Activated CD8-positive, alpha-beta memory T cell treated with anti-CD3 and anti-CD28 coated beads, Interleukin-2, amount 50 U/mL, for 24 hours (primary cell): ENCODE measurements at regions not wholly inside any gene's neighbourhood (a gene's known extent, or its start where the extent isn't known, plus 50 kb on each side); places are given as distances from the start of the nearest gene placed in this dataset.

Source experiments
- DNase-seq: peaks from one replicate; pipeline ENCODE4 v3.0.0-alpha.2; 2020; ENCODE audit errors: extremely low read depth

DNA sequence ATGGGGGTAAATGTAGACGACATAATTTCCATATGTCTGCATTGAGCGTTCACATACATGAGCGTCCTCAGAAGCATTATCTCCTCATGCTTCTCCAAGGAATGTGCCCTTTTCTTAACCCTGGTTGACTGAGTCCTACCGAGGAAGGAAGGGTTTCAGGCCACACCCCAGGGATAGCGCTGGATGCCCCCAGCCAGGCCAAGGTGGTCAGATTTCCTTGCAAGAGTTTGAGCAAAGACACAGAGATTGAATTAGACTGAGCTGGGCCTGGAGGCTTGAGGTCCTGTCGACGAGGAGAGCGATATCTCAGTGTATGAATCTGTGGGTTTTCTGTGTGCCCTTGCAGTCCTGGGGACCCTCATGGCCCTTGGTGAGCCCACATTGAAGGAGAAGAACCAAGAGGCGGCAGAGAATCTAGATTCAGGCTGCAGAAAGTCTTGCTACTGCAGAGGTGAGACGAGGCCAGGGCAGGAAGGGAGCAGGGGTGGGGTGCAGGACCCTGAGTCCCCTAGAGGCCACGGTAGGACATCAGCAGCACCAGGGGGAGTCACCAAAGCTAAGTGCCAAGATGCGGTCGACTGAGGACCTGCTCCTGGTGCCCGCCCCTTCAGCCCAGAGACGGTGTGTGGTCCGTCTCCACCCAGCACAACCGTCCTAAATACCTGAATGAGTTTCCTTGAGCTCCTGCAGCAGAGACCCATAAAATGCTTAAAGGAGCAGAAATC is 94.7 kb upstream of the DIO3 start:
- DNase-seq = no peak

DNA sequence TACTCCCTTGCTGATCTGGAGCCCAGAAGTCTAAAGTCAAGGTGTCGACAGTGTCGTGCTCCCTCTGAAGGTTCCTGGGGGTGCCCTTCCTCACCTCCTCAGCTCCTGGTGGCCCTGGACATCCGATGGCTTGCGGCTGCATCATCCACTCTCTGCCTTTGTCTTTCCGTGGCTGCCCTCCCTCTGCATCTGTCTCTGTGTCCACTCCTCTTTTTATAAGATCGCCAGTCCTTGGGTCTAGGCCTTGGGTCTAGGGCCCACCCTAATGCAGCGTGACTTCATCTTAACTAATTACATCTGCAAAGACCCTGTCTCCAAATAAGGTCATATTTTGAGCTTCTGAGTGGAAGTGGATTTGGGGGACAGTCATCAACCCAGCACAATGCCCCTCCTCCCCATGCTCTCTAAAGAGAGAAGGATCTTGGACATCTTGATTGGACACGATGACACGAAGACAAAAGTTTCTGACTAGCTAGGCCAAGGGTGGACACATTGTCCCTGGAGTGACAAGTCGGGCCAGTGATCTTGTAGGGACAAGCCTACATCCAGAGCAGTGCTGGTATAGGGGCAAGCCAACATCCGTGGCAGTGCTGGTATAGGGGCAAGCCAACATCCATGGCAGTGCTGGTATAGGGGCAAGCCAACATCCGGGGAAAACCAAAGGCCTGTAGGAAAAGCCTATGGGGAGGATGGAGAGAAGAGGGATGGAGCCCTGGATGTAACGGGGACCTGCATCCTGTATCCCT is 93.9 kb upstream of the DIO3 start:
- DNase-seq = no peak

DNA sequence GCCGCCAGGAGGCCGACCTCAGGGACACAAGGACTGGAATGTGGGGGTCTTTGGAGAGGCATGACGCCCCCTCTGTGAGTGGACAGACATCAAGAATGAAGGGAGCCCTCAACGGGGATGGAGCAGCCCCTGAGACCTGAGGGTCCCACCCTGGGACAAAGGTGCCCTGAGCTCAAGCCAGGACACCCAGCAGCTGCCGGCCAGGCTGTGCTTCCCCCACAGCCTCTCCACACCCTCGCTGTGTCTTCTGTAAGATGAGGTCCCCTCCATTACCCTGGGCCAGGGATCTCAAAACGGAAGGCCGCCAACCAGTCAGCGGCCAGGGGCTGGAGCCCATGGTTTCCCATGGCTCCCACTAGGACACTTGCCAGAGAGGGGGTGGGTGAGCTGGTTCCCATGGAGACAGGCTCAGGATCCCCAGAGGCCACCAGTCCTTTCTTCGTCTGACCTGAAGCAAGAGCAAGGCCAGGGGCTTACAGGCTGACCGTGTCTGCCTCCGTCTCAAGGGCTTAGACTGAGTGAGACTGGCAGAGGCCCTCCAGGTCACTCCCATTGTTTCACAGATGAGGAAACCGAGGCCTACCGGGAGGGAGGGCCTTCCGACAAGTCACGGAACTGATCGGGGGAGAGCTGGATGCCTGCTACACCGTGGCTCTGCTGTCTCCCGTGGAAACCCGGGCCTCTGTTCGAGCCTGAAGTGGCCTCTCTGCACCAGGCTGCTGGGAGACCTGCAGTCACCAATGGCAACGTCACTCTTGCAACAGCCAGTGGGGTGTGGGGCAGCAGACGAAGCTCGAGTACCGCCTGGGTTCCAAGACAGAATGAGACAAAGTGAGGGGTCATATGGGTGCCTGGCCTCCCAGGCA is 91.7 kb upstream of the DIO3 start:
- DNase-seq = no peak

DNA sequence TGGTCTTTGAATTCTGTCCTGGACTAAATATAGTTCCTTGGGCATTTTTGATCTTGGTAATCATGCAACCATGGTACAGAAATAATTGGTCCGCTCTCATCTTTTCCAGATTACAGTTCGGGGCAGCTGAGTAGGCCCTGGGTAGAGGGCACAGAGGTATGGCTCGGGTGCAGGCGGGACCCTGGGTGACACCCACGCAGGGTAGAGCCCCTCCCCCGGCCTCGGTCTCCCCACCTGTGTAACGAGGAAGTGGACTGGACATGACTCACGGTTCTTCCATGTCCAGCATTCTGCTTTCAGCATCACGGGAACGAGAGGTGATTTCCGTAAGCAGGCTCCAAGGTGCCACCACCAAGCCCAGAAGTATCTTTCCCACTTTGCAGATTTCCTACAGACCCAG is 91.0 kb upstream of the DIO3 start:
- DNase-seq = no peak

DNA sequence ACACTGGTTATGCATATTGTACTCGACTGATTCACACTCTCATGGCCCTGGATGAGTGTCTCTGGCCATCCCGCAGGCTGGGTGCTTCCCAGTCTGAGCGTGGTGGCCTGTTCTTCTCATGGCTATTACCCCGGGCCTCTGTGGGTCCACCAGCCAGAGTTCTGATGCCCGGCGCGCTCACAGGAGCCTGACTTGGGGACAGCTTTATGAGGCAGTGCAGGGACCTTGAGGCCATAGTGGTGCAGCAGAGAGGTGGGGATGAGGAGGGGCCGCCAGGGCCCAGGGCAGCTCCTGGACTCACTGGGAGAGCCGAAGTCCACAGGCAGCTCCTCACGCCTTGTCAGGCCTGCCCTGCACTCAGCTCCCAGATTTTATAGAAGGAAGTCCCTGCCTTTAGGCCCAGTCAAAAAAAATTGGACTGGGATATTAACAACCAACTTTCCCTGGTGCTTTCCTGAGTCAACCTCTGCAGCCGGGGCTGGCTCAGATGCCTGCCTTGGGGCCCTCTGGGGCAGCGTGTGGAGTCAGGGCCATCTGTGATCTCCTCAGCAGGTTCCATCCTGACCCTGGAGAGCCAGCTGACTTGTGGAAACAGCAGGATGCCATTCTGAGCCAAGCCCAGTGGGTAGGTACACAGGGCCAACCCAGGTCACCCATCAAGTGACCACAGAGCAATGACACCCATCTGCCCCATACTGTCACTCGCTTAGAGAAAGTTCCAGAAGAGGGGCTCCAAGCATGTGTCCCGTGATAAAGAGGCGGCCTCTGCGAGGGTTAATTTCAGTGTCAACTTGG is 89.4 kb upstream of the DIO3 start:
- DNase-seq = no peak

GRCh38 chr14:101472518-101472849 is 88.8 kb upstream of the DIO3 start:
- DNase-seq = no peak

GRCh38 chr14:101473045-101473729 is 88.1 kb upstream of the DIO3 start:
- no peak for DNase-seq

DNA sequence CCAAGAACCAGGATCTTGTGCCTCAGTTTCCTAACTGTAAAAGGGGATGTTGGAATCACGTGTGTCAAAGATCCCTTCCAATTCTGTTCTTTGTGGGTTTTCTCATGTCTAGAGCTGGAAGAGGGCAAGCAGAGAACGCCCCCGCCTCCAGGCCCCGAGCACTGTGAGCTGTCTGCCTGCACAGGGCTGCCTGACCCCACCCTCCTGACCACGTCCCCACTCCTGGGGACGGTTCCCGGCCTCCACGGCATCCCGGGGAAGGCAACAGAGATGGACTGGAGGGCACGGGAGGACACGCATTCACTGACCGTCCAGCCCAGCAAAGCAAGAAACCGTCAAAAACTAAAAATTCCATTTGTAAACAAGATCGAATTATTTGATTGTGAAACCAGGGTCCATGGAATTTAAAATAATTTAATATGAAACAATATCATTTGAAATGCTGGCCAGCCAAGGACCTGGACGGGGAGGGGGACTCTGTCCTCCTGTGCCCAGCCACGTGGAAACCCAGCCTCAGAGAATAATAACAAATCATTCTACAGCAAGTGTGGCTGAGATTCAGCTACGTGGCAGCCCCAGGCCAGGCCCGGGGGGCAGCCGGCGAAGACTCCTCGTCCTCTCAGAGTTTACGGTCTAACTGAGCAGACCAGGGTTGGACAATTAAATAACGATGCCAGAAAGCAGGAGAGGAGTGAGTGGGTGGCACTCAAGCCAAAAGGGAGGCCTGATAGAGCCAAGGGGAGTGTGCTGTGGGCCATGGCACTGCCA is 87.3 kb upstream of the DIO3 start:
- no peak for DNase-seq

DNA sequence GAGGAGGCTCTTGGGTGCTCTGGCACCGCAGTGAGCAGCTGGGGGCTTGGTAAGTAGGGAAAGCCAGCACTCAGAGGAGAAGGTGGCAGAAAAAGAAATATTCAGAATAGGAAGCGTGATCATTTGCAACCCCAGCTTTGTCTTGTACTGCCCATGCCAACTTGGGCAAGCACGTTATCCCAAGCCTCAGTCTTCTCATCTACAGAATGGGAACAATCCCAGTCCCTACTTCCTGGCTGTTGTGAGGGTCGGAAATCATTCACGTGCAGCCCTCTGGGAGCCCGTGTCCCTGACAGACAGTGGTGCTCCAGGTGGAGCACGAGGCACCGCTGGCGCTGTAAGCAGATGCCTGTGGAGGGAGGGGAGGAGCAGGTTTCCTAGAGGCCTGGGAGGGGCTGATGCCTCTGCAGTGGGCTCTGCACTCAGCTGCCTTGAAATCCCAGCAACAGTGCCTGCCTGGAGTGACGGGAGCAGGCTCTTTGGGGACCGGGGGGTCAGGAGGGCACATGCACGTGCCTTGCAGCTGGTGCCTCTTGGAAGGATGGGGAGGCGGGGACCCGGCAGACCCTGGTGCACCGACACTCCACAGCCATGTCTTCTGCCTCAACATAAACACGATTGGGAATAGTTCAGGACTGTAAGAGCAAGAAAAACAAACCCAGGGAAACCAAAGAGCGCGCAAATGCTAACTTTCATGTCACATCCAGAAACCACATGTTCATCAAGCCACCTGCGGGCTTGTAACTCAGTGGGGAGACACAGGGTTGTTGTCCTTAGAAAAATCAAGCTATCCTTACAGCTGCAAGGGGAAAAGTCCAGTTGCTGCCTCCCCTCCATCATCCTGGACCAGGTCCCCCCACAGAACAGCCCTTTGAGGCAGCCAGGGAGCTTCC is 86.5 kb upstream of the DIO3 start:
- DNase-seq = no peak

DNA sequence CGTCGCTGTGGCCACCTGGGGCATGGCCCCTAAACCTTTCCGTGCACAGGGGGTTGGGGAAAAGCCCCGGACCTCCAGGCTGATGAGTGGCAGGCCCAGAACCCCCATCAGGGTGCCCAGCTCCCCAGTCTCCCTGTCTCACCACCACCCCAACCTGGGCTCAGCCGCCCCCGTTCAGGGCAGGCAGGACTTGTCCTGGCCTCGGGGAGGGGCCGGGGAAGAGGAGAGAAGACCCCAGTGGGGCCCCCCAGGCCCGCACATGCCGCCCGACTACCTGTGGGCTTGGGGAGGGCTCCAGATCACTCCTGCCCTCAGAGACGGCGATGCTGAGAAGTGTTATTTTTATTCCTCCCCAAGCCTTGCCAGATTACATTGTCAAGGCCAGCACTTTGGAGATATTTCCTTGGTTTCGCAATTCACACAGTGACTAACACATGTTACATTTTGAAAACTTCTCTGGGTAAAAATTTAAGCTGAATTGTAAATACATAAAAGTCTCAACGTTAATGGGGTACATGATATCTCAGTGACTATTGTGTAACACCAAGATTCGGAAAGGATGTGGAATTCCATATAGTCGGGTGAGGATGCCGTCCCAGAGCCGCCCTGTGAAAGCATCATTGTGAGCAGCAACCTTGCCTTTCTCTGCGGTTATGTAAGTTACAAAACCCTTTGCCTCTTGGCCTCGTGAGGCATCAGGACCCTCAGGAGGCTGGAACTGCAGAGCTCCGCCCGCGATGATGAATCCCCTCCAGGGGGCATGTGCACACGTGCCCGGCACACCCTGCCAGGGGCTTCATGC is 85.6 kb upstream of the DIO3 start:
- DNase-seq = no peak

GRCh38 chr14:101476258-101476915 is 84.9 kb upstream of the DIO3 start:
- no peak for DNase-seq

DNA sequence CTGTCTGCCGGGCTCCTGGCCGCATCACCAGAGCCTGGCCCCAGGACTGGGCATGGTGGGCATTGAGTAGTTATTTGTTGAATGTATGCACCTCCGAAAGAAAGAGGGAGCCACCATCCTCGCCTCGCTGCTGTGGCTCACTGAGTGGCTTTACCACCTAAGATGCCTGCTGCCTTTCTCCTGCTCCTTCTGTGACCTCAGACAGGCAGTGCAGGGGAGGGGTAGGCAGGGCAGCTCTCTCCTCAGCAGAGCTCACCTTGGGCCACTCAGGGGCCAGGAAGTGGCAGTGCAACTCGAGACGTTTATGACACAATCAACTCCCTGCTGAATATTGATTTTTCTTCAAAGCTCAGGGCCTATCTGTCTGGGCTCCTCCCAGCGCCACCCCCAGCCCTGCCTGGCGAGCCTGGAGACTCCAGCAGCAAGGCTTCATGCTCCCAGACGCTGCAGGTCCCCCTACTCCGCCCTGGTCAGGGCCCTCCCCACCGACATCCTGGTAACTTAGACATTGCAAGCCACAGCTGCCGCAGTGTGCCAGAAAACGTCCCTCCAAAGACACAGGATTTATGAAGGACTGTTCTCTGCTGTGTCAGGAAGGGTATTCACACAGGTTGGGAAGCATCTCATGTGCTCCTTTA is 84.3 kb upstream of the DIO3 start:
- DNase-seq = no peak

- no peak for DNase-seq
Measured at GRCh38 chr14:101477648-101478047, 83.6 kb upstream of the DIO3 start.

DNA sequence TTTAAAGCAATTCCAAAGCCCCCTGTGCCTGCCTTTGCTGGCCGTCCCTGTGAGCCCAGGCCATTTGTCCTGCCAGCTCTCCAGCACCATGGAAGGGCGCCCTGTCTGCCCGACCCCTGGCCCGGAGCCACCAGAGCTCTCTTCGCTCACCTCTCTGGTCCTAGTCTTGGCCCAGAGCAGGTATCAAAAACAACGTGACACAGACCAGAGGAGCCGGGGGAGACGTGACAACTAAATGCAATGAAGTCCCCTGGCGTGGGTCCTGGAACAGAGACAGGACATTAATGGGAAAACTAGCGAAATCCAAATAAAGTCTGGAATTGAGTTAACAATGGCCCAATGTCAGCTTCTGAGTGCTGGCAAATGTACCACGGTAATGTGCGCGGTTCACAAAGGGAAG is 83.2 kb upstream of the DIO3 start:
- DNase-seq = no peak

GRCh38 chr14:101478796-101479410 is 82.4 kb upstream of the DIO3 start:
- no peak for DNase-seq

GRCh38 chr14:101480022-101480746 is 81.1 kb upstream of the DIO3 start:
- DNase-seq = no peak
